GM23338 (cell line): ENCODE measurements at regions not wholly inside any gene's neighbourhood (a gene's known extent, or its start where the extent isn't known, plus 50 kb on each side); places are given as distances from the start of the nearest gene placed in this dataset.

Experiments
- ATAC-seq: fragments of 200-7000 bp; cut with Tn5 transposase; 3 replicates; pipeline ENCODE4 v1.9.1; 2020
- DNase-seq: peaks from one replicate; pipeline ENCODE4 v3.0.0-alpha.2; 2015; ENCODE audit warnings: low spot score
- H2AFZ ChIP-seq: fragments of 200-600 bp; sonication (generic); 2 replicates; pipeline ENCODE4 v1.8.0; 2016; ENCODE audit warnings: antibody characterized with exemption, mild to moderate bottlenecking, moderate library complexity
- H3F3A ChIP-seq: fragments of 200-600 bp; sonication (generic); replicated peaks from 2 replicates; pipeline ENCODE4 v1.8.0; 2017; ENCODE audit warnings: antibody characterized with exemption, mixed run types, low read depth
- H3K27ac ChIP-seq: fragments of 200-600 bp; sonication (generic); 2 replicates; pipeline ENCODE4 v1.6.1; 2016; ENCODE audit warnings: low read depth
- H3K27me3 ChIP-seq: fragments of 200-600 bp; sonication (generic); 2 replicates; pipeline ENCODE4 v1.8.0; 2016; ENCODE audit warnings: mild to moderate bottlenecking, mixed run types, moderate library complexity; ENCODE audit not compliant: insufficient read depth
- H3K36me3 ChIP-seq: fragments of 200-600 bp; sonication (generic); 2 replicates; pipeline ENCODE4 v1.8.0; 2016; ENCODE audit warnings: mild to moderate bottlenecking; ENCODE audit not compliant: insufficient read depth
- H3K4me1 ChIP-seq: fragments of 200-600 bp; sonication (generic); 2 replicates; pipeline ENCODE4 v1.8.0; 2016; ENCODE audit warnings: mild to moderate bottlenecking, moderate library complexity; ENCODE audit not compliant: insufficient read depth
- H3K4me2 ChIP-seq: fragments of 200-600 bp; sonication (generic); 2 replicates; pipeline ENCODE4 v1.7.1; 2017; ENCODE audit warnings: mixed run types
- H3K4me3 ChIP-seq: fragments of 200-600 bp; sonication (generic); 2 replicates; pipeline ENCODE4 v1.6.1; 2016; ENCODE audit warnings: mixed run types
- H3K79me2 ChIP-seq: fragments of 200-600 bp; sonication (generic); replicated peaks from 2 replicates; pipeline ENCODE4 v1.8.0; 2017; ENCODE audit warnings: mild to moderate bottlenecking; ENCODE audit not compliant: insufficient read depth
- H3K9me2 ChIP-seq: fragments of 200-600 bp; sonication (generic); 2 replicates; pipeline ENCODE4 v1.8.0; 2017; ENCODE audit not compliant: insufficient read depth
- H4K20me1 ChIP-seq: fragments of 200-600 bp; sonication (generic); replicated peaks from 2 replicates; pipeline ENCODE4 v1.8.0; 2017; ENCODE audit warnings: mild to moderate bottlenecking; ENCODE audit not compliant: insufficient read depth
- H3K27ac Mint-ChIP-seq: 2 replicates; pipeline ENCODE4 v1.8.0; 2020; ENCODE audit warnings: inconsistent platforms, mild to moderate bottlenecking, moderate library complexity, mixed read lengths
- H3K27me3 Mint-ChIP-seq: 3 replicates; pipeline ENCODE4 v1.8.0; 2022; ENCODE audit warnings: low read depth, mild to moderate bottlenecking, moderate library complexity, mixed read lengths, inconsistent platforms; ENCODE audit not compliant: insufficient read depth, poor library complexity
- H3K36me3 Mint-ChIP-seq: 3 replicates; pipeline ENCODE4 v1.8.0; 2021; ENCODE audit warnings: low read depth, mild to moderate bottlenecking, inconsistent platforms, moderate library complexity, mixed read lengths
- H3K4me1 Mint-ChIP-seq: 3 replicates; pipeline ENCODE4 v1.8.0; 2020; ENCODE audit warnings: mild to moderate bottlenecking, inconsistent platforms, mixed read lengths
- H3K4me3 Mint-ChIP-seq: 3 replicates; pipeline ENCODE4 v1.8.0; 2021; ENCODE audit warnings: moderate library complexity, mild to moderate bottlenecking, inconsistent platforms, mixed read lengths
- H3K9me3 Mint-ChIP-seq: 3 replicates; pipeline ENCODE4 v1.8.0; 2020; ENCODE audit warnings: moderate library complexity, mild to moderate bottlenecking, inconsistent platforms, mixed read lengths
- CREB1 ChIP-seq: fragments of 250-450 bp; sonication (Bioruptor Pico); IDR thresholded peaks from 2 replicates; pipeline ENCODE4 v1.5.0; 2020; ENCODE audit warnings: low read depth, mild to moderate bottlenecking, moderate library complexity
- CTCF ChIP-seq, 2 experiments: fragments of 200-600 bp in 1 of 2; sonication (generic) in 1 of 2; conservative IDR thresholded peaks; 2 replicates each; pipeline versions ENCODE4 v1.5.1 to v1.6.1; 2016 to 2017; ENCODE audit warnings: antibody characterized with exemption in 2 of 2, low read depth in 2 of 2, mild to moderate bottlenecking in 2 of 2, moderate library complexity in 1 of 2
- EZH2 ChIP-seq: fragments of 200-600 bp; sonication (generic); IDR thresholded peaks from one replicate; pipeline ENCODE4 v1.8.0; 2017; ENCODE audit warnings: antibody characterized with exemption, mild to moderate bottlenecking, low read depth; ENCODE audit not compliant: unreplicated experiment
- EZH2phosphoT487 ChIP-seq: fragments of 200-600 bp; sonication (generic); IDR thresholded peaks from one replicate; pipeline ENCODE4 v1.8.1; 2018; ENCODE audit warnings: antibody characterized with exemption; ENCODE audit not compliant: unreplicated experiment
- POLR2AphosphoS5 ChIP-seq: IDR thresholded peaks from 2 replicates; pipeline ENCODE4 v1.6.1; 2016; ENCODE audit warnings: antibody characterized with exemption, low read depth
- ZNF462 ChIP-seq: fragments of 250-450 bp; sonication (Bioruptor Pico); IDR thresholded peaks from 2 replicates; pipeline ENCODE4 v1.5.0; 2020; ENCODE audit warnings: mild to moderate bottlenecking, moderate library complexity

GRCh38 chr15:39275066-39275465 lies 305.8 kb upstream of the THBS1 start (continued):
- TF ChIP-seq ZNF462 (CRISPR knock-in tag) (no peak), CTCF (conservative IDR thresholded peaks at IDR 0.05; ENCODE audit: low read depth in 2 of 2) (no peak), CREB1 (CRISPR knock-in tag) (no peak), POLR2AphosphoS5 (no peak)

GRCh38 chr15:39279311-39279710 lies 301.6 kb upstream of the THBS1 start:
- no peaks in the 10 kb centered on the region for H3K79me2 ChIP-seq
- no peak for DNase-seq
- no peak overlapping the region for H3K27ac ChIP-seq
- H3K4me2 ChIP-seq = no peak overlapping the region
- H3F3A ChIP-seq = no peaks in the 10 kb centered on the region
- no peaks in the 10 kb centered on the region for H3K27me3 ChIP-seq
- Mint-ChIP-seq H3K27ac (no peak overlapping the region), H3K4me3 (no peak overlapping the region), H3K4me1 (no peaks in the 10 kb centered on the region), H3K9me3 (0 out of 3 replicates have a peak, but pooled peaks cover 2% of the 10 kb centered on the region), H3K36me3 (no peaks in the 10 kb centered on the region), H3K27me3 (no peaks in the 10 kb centered on the region)
- TF ChIP-seq EZH2 = no peak
- TF ChIP-seq EZH2phosphoT487 = no peak
- no peaks in the 10 kb centered on the region for H4K20me1 ChIP-seq
- no peak overlapping the region for H3K4me3 ChIP-seq
- H3K36me3 ChIP-seq = no peaks in the 10 kb centered on the region
- peaks cover 6% of the 10 kb centered on the region; the same call in 1 of the 2 replicates for H3K9me2 ChIP-seq
- no peak overlapping the region for H2AFZ ChIP-seq
- no peak for ATAC-seq
- no peaks in the 10 kb centered on the region for H3K4me1 ChIP-seq
